ENCODE measurements at regions not wholly inside any gene's neighbourhood (a gene's known extent, or its start where the extent isn't known, plus 50 kb on each side); places are given as distances from the start of the nearest gene placed in this dataset.

DNA sequence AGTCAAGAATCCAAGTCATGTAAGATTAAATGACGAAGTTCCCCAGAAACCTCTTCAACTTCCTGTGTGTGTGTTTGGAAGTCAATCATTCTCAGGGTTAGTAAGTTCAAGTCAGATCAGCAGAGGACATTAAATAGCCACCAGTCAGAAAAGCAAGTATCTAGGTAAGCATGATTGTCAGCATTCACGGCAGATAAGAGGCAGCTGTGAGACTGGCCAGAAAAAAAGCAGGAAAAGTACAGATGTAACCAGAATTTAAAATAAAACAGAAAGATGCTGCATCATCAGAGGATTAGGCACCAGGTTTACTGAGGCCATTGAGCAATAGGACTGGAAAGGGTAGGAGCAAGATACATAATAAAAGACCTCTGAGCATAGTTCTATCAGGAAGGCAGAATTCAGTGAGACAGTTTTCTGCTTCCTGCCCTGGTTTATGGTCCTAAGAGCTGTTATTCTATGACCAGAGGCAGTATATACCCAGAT is 606.9 kb downstream of the FSCB start (continued):
- TF ChIP-seq, protein P1, sequence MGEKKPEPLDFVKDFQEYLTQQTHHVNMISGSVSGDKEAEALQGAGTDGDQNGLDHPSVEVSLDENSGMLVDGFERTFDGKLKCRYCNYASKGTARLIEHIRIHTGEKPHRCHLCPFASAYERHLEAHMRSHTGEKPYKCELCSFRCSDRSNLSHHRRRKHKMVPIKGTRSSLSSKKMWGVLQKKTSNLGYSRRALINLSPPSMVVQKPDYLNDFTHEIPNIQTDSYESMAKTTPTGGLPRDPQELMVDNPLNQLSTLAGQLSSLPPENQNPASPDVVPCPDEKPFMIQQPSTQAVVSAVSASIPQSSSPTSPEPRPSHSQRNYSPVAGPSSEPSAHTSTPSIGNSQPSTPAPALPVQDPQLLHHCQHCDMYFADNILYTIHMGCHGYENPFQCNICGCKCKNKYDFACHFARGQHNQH (CRISPR knock-in tag; IDR thresholded peaks at IDR 0.05) = peak; percentile 40; the same call in 1 of the 2 replicates
- peak; percentile 87 for TF ChIP-seq ZBTB21 (CRISPR knock-in tag; IDR thresholded peaks at IDR 0.05)
- 0 out of 2 replicates have a peak, but pooled peaks have one; percentile 25 for TF ChIP-seq KDM6A (CRISPR knock-in tag; IDR thresholded peaks at IDR 0.05; ENCODE audit: low read depth)
- peak; percentile 46; the same call in 1 of the 2 replicates for TF ChIP-seq HNF4A (CRISPR knock-in tag; IDR thresholded peaks at IDR 0.05)
- TF ChIP-seq, protein P2, sequence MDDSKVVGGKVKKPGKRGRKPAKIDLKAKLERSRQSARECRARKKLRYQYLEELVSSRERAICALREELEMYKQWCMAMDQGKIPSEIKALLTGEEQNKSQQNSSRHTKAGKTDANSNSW (CRISPR knock-in tag; IDR thresholded peaks at IDR 0.05; ENCODE audit: borderline replicate concordance) = no peak
- TF ChIP-seq MED8 (CRISPR knock-in tag; IDR thresholded peaks at IDR 0.05; ENCODE audit: insufficient replicate concordance) = no peak
- TF ChIP-seq, protein P3, sequence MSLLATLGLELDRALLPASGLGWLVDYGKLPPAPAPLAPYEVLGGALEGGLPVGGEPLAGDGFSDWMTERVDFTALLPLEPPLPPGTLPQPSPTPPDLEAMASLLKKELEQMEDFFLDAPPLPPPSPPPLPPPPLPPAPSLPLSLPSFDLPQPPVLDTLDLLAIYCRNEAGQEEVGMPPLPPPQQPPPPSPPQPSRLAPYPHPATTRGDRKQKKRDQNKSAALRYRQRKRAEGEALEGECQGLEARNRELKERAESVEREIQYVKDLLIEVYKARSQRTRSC (CRISPR knock-in tag; IDR thresholded peaks at IDR 0.05; ENCODE audit: low read depth) = no peak
- peak in 1 of 2 experiments; percentile 48; a peak in 3 of 4 replicates for TF ChIP-seq MAFK (conservative IDR thresholded peaks at IDR 0.05 in 1 of 2, IDR thresholded peaks at IDR 0.05 in 1 of 2; ENCODE audit: low read length in 2 of 2)
- peak; percentile 73 for TF ChIP-seq MED1 (CRISPR knock-in tag; IDR thresholded peaks at IDR 0.05)
- TF ChIP-seq CREM (IDR thresholded peaks at IDR 0.05) = peak; percentile 76
- TF ChIP-seq CREM (CRISPR knock-in tag; IDR thresholded peaks at IDR 0.05) = no peak
- peak; percentile 52; the same call in 1 of the 2 replicates for TF ChIP-seq SOX5 (CRISPR knock-in tag; IDR thresholded peaks at IDR 0.05; ENCODE audit: borderline replicate concordance)
- TF ChIP-seq IRF2 (CRISPR knock-in tag; IDR thresholded peaks at IDR 0.05) = peak; percentile 48
- TF ChIP-seq FOXK2 (IDR thresholded peaks at IDR 0.05) = no peak
- TF ChIP-seq, protein P4, sequence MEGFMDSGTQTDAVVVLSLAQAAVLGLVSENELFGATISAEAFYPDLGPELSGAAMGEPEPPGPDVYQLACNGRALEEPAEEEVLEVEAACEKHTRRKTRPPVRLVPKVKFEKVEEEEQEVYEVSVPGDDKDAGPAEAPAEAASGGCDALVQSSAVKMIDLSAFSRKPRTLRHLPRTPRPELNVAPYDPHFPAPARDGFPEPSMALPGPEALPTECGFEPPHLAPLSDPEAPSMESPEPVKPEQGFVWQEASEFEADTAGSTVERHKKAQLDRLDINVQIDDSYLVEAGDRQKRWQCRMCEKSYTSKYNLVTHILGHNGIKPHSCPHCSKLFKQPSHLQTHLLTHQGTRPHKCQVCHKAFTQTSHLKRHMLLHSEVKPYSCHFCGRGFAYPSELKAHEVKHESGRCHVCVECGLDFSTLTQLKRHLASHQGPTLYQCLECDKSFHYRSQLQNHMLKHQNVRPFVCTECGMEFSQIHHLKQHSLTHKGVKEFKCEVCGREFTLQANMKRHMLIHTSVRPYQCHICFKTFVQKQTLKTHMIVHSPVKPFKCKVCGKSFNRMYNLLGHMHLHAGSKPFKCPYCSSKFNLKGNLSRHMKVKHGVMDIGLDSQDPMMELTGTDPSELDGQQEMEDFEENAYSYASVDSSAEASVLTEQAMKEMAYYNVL (CRISPR knock-in tag; IDR thresholded peaks at IDR 0.05; ENCODE audit: borderline replicate concordance) = peak; percentile 71; the same call in 1 of the 2 replicates
- TF ChIP-seq SAFB2 (CRISPR knock-in tag; IDR thresholded peaks at IDR 0.05; ENCODE audit: borderline replicate concordance, low read depth) = no peak
- peak; percentile 56; the same call in 1 of the 2 replicates for TF ChIP-seq RXRB (CRISPR knock-in tag; IDR thresholded peaks at IDR 0.05; ENCODE audit: borderline replicate concordance)
- TF ChIP-seq ZKSCAN8 (CRISPR knock-in tag; IDR thresholded peaks at IDR 0.05; ENCODE audit: borderline replicate concordance) = peak; percentile 52; the same call in 1 of the 2 replicates
- TF ChIP-seq ZFP36L1 (CRISPR knock-in tag; IDR thresholded peaks at IDR 0.05) = 0 out of 2 replicates have a peak, but pooled peaks have one; percentile 36
